Germinal center (tissue), 1 donor: ENCODE measurements at regions not wholly inside any gene's neighbourhood (a gene's known extent, or its start where the extent isn't known, plus 50 kb on each side); places are given as distances from the start of the nearest gene placed in this dataset.
"Not testable (repeated sequence)": the region's sequence is repeated elsewhere in the genome, so short reads cannot be mapped to it uniquely, and the experiment has no call there.

Source experiments
- DNase-seq: peaks from one replicate; pipeline ENCODE4 v3.0.0; 2012; ENCODE audit warnings: mixed read lengths, low spot score

DNA sequence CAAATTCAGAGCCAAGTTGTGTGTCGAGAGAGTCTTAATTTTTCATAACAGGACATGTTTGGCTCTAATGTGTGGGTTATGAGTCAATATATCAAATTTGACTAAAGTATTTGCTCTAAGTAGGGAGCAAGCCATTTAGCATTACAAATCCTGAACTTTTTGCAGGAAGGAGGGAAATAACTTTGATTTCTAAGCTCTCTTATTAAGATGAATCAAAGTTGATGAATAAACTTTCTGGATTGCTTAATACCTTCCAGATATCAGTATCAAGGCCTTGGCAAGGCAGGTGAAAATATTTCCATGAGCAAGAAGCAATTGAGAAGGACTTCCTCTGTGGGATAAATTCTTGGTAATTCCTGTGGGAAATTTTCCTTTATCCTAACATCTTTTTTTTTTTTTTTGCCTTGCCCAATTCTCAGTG, 258.8 kb downstream of the AHR start:
- DNase-seq = no peak

DNA sequence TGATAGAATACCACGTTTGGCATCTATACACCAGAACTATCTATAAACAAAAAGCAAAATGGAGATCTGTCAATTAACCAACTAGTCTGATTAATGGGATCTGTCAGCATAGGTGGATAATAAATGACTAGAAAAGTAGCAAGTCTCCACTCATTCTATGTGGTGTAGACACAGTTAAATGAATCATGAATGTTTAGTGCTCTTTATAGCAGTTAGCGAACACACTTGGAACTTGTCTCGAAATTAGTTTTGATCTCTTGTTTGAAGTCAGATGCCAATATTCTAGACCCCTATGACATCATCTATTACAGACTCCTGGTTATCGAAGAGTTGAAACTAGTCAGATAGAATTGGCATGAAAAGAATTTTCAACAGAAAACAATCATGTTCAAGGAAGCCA, 259.7 kb downstream of the AHR start:
- no peak for DNase-seq

DNA sequence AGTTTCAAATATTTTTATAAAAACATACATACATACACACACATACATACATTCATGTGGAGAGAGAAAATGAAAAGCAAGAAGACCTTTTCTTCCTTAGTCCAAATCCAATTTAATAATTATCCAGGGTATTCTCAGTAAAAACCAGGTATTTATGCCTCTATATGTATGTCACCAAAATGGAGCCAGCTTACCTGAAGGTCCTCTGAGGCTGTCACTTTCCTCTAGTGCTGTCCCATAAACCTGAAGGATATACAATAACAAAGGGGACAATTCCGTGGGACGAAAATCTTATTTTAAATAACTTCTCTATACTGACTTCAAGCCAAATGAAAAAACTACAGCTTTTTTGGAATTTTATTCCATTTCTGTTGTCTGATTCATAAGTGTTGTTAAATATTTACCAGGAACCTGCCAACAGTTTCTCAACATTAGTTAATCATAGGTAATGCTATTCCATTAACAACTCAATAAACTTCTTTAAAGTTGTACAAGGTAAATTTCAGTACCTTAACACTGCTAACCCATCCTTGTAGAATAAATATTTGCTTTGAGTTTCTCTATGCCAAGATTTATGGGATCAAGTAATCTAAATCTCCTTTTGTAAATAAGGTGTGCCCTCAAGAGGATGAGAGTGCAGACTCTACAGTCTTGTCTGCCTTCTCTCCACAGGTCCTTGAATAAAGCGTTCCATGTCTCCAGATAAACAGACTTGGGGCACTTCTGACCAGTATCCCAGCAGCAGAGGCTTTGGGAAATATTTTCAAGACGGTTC, 260.3 kb downstream of the AHR start:
- DNase-seq = no peak

DNA sequence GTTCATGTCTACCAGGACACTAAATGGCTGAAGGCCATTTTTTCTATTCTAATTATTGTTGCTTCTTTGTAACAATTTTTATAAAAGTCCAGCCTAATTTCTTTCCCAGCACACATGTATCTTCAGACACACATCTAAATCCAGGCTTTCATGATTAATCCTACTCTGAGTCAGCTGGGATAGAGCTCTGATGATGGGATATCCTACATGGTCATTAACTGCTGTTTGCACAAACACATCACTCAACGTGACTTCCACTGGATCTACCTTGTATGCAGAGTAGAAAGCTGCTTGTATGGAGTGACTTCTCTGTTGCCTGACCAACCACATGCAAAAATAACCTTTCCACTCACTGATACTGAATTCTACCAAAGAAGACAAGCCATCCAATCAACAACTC, 260.9 kb downstream of the AHR start:
- no peak for DNase-seq

DNA sequence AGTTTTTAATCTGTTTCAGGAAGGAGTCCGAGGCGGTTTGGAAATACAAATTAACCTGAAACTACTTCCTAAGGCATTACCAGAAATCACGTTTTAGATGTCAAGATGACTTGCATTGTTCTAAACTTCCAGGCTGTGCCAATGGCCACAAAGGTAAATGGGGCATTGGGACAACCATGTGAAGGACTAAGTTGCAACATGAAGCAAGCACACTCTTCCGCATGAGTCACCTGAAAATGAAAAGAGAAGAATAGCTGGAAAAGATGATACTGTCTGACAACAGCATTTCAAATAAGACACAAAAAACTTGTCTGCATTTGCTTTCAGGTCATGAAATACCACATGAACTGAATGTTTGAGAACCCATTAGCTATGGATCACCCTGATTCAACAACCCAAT, 262.1 kb downstream of the AHR start:
- no peak for DNase-seq

DNA sequence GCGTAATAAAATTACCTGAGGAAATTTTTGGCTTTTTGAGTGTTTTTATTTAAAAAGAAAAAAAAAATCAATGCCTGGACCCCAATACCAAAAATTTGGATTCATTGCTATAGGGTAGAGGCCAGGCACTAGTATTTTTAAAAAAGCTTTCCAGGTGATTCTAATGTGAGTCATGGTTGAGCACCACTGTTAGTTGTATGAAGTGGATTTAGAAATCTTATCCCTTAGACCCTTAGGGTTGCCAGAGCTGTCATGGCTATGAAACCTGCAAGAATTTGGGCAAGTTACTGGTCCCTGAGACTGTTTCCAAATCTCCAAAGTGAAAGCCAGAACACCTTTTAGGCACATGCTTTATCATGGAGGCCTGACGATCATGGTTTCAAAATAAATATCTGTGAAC, 262.5 kb downstream of the AHR start:
- no peak for DNase-seq

- no peak for DNase-seq
These were observed 266.3 kb downstream of the AHR start for GRCh38 chr7:17564678-17565212.

- no peak for DNase-seq
These were observed 281.7 kb downstream of the AHR start for GRCh38 chr7:17580141-17580540.

- no peak for DNase-seq
These were observed 282.4 kb downstream of the AHR start for GRCh38 chr7:17580856-17581255.

GRCh38 chr7:17581301-17581700, 282.8 kb downstream of the AHR start:
- DNase-seq = no peak

- DNase-seq = not testable (repeated sequence)
These were observed 284.2 kb downstream of the AHR start for GRCh38 chr7:17582696-17583095.

- DNase-seq = no peak
These were observed 285.3 kb downstream of the AHR start for GRCh38 chr7:17583786-17584185.

- DNase-seq = no peak
These were observed 286.4 kb downstream of the AHR start for GRCh38 chr7:17584822-17585221.

GRCh38 chr7:17586711-17587110, 288.3 kb downstream of the AHR start:
- no peak for DNase-seq

- no peak for DNase-seq
These were observed 290.3 kb downstream of the AHR start for GRCh38 chr7:17588730-17589129.

DNA sequence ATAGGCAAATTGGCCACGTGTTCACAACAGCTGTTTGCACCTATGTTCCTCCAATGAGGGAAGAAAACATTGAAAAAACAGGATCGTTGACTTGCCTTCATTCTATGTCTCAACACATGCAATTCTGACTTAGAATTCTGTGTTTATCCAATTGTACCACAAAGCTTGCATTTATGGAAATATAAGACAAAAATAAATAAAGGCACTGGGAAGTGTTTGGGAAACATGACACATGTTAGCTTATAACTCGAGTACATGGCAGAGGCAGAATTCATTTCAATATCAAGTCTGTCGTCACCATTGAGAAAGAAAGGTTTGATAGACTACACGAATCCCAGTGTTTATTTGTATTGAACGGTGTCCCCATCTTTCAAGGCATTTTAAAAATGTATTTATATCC, 291.2 kb downstream of the AHR start:
- no peak for DNase-seq

DNA sequence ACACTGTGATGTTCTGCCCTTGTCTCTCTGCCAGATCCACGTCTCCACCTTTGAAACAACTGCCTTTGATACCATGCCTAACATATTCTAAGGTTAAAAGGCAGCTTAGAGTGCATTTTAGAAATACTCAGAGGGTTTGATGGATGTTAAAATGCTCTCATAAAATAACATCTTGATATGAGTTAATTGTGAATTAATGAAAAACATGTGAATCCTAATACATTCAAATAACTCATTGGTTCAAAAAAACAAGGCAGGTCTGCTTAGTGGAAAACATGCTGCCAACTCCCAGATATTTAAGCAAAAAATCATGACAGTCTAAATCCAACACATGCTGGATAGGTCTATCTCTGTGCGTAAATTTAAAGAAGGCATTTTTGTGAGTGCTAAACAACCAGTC, 291.8 kb downstream of the AHR start:
- DNase-seq = no peak

DNA sequence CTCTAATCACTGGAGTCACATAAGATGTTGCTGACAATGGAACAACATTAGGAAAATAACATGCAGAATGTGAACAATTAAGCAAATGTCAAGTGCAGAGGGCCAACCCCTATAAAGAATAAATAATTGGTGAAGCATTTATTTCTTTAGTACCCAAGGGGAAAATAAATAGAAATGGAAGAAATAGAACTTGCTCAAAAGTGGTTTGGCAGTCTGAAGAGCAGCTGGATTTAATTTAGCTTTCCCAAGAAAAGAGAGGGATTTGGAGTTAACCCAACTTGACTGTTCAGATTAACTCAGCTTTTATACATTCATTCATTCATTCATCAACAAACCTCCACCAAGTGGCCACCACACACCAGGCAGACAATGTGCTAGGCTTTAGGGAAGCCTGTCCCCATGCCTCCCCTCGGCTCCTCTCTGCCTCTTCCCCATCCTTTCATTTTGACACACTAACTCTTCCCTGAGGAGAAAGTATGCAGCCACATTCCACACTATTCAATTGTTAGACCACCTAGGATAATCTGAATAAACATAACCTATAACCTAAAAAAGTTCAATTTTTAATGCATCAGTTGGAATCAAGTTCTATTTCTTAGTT, 295.5 kb downstream of the AHR start:
- DNase-seq = no peak

DNA sequence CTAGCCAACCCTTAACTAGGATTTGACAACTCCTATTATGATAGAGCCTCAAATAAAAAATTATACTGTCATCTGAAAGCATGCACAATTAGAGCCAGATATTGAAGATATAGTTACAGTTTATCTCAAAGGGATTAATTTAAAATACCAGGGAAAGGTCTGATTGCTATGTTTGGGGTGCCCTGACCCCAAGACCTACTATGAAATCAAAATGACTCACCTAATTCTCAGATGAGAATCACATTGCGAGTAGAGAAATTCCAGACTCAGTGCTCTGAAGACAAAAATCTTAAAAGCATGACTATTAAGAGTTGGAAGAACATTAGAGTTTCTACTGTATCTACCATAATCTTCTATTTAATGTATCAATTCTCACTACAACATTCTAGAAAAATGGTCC, 297.1 kb downstream of the AHR start:
- DNase-seq = no peak

GRCh38 chr7:17598305-17598704, 299.9 kb downstream of the AHR start:
- no peak for DNase-seq

GRCh38 chr7:17598846-17599245, 300.4 kb downstream of the AHR start:
- DNase-seq = no peak

- no peak for DNase-seq
These were observed 301.4 kb downstream of the AHR start for GRCh38 chr7:17599733-17600339.

DNA sequence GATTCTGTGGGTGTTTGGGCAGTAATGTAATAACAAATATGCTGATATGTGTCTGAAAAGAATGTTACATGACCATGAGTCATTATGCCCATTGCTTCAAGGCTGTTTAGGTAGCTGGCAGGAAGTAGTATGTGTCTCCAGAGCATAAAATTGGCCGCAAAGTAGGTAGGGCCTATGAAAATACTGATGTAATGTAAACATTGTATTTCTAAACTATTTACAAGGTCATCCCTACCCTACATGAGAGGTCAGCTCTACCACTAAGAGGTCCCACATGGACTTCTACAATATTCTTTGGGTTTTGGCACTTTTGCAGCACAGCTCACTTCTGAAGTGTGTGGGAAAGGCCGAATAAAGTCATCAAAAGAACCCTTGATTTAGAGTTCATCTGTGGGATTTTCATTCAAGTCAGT, 301.9 kb downstream of the AHR start:
- DNase-seq = no peak
